ENCODE measurements at regions not wholly inside any gene's neighbourhood (a gene's known extent, or its start where the extent isn't known, plus 50 kb on each side); places are given as distances from the start of the nearest gene placed in this dataset.

DNA sequence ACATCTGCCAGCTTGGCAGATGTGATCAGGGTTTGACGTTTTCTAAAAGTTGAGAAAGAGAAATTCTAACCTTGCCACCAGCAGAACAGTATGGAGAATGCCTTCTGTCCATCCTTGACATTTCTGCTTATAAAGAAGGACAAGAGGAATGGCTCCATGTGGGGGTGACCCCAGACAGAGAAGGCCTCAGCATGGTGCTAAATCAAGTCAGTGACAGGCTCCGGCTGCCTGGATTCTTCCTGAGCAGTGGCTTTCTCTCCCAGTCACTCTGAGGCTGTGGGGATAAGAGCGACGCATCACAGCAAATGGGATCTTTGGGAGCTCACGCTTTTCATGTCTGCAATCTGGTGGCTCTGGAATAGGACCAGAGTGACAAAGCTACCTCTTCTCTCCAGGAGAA lies 640.2 kb upstream of the CAMK1G start:
- TF ChIP-seq, protein P1, sequence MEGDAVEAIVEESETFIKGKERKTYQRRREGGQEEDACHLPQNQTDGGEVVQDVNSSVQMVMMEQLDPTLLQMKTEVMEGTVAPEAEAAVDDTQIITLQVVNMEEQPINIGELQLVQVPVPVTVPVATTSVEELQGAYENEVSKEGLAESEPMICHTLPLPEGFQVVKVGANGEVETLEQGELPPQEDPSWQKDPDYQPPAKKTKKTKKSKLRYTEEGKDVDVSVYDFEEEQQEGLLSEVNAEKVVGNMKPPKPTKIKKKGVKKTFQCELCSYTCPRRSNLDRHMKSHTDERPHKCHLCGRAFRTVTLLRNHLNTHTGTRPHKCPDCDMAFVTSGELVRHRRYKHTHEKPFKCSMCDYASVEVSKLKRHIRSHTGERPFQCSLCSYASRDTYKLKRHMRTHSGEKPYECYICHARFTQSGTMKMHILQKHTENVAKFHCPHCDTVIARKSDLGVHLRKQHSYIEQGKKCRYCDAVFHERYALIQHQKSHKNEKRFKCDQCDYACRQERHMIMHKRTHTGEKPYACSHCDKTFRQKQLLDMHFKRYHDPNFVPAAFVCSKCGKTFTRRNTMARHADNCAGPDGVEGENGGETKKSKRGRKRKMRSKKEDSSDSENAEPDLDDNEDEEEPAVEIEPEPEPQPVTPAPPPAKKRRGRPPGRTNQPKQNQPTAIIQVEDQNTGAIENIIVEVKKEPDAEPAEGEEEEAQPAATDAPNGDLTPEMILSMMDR (tag by site-specific recombination; IDR thresholded peaks at IDR 0.05), result no peak
- TF ChIP-seq ZNF76 (tag by site-specific recombination; IDR thresholded peaks at IDR 0.05; ENCODE audit: borderline replicate concordance, low read depth) (no peak), TCF7L2 (IDR thresholded peaks at IDR 0.05; ENCODE audit: borderline replicate concordance, low read depth, low read length) (no peak), ZBTB1 (tag by site-specific recombination; IDR thresholded peaks at IDR 0.05) (no peak), ZNF350 (tag by site-specific recombination; IDR thresholded peaks at IDR 0.05) (no peak), EGR2 (tag by site-specific recombination; IDR thresholded peaks at IDR 0.05; ENCODE audit: low read depth) (no peak), ZNF16 (tag by site-specific recombination; IDR thresholded peaks at IDR 0.05; ENCODE audit: low read depth) (no peak), ZNF112 (tag by site-specific recombination; IDR thresholded peaks at IDR 0.05) (no peak), ZFP37 (tag by site-specific recombination; IDR thresholded peaks at IDR 0.05) (no peak), ZXDB (tag by site-specific recombination; IDR thresholded peaks at IDR 0.05) (no peak)
- TF ChIP-seq, protein P2, sequence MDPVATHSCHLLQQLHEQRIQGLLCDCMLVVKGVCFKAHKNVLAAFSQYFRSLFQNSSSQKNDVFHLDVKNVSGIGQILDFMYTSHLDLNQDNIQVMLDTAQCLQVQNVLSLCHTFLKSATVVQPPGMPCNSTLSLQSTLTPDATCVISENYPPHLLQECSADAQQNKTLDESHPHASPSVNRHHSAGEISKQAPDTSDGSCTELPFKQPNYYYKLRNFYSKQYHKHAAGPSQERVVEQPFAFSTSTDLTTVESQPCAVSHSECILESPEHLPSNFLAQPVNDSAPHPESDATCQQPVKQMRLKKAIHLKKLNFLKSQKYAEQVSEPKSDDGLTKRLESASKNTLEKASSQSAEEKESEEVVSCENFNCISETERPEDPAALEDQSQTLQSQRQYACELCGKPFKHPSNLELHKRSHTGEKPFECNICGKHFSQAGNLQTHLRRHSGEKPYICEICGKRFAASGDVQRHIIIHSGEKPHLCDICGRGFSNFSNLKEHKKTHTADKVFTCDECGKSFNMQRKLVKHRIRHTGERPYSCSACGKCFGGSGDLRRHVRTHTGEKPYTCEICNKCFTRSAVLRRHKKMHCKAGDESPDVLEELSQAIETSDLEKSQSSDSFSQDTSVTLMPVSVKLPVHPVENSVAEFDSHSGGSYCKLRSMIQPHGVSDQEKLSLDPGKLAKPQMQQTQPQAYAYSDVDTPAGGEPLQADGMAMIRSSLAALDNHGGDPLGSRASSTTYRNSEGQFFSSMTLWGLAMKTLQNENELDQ (tag by site-specific recombination; IDR thresholded peaks at IDR 0.05; ENCODE audit: low read depth), result no peak
- TF ChIP-seq, protein P3, sequence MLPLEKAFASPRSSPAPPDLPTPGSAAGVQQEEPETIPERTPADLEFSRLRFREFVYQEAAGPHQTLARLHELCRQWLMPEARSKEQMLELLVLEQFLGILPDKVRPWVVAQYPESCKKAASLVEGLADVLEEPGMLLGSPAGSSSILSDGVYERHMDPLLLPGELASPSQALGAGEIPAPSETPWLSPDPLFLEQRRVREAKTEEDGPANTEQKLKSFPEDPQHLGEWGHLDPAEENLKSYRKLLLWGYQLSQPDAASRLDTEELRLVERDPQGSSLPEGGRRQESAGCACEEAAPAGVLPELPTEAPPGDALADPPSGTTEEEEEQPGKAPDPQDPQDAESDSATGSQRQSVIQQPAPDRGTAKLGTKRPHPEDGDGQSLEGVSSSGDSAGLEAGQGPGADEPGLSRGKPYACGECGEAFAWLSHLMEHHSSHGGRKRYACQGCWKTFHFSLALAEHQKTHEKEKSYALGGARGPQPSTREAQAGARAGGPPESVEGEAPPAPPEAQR (tag by site-specific recombination; IDR thresholded peaks at IDR 0.05), result no peak
- TF ChIP-seq, protein P4, sequence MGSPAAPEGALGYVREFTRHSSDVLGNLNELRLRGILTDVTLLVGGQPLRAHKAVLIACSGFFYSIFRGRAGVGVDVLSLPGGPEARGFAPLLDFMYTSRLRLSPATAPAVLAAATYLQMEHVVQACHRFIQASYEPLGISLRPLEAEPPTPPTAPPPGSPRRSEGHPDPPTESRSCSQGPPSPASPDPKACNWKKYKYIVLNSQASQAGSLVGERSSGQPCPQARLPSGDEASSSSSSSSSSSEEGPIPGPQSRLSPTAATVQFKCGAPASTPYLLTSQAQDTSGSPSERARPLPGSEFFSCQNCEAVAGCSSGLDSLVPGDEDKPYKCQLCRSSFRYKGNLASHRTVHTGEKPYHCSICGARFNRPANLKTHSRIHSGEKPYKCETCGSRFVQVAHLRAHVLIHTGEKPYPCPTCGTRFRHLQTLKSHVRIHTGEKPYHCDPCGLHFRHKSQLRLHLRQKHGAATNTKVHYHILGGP (tag by site-specific recombination; IDR thresholded peaks at IDR 0.05), result no peak
